T-cell (primary cell): ENCODE measurements at regions not wholly inside any gene's neighbourhood (a gene's known extent, or its start where the extent isn't known, plus 50 kb on each side); places are given as distances from the start of the nearest gene placed in this dataset.

ENCODE experiments used
- ATAC-seq, 4 experiments: fragments of 200-7000 bp in 3 of 4; fragments of 150-1000 bp in 1 of 4; cut with Tn5 transposase; replicated peaks in 1 of 4; 1 replicate in 3 of 4; 2 replicates in 1 of 4; pipeline ENCODE4 v1.10.0; 2021; ENCODE audit warnings: moderate library complexity in 3 of 4, mild to moderate bottlenecking in 2 of 4, moderate number of reproducible peaks in 1 of 4
- CTCF ChIA-PET, 2 donors: fragments of 300-600 bp; sonication (Branson Sonifier 250); formaldehyde crosslinking; loops; one replicate each; lab custom pipeline; 2022; ENCODE audit warnings: antibody characterized with exemption in 2 of 2; lab: Charles Lee
- POLR2A ChIA-PET, 2 donors: fragments of 300-600 bp; sonication (Branson Sonifier 250); formaldehyde crosslinking; loops; one replicate each; lab custom pipeline; 2022; ENCODE audit warnings: antibody characterized with exemption in 2 of 2; lab: Charles Lee
- DNase-seq, 35 experiments: peaks; one replicate each; pipeline versions ENCODE4 v3.0.0 to v3.0.0-alpha.2; 2013 to 2023
- H3K27ac ChIP-seq: one replicate; pipeline ENCODE4 v1.5.1; 2013; ENCODE audit warnings: low read length
- H3K27me3 ChIP-seq, 2 experiments: replicated peaks in 1 of 2; 1 replicate in 1 of 2; 2 replicates in 1 of 2; pipeline versions ENCODE4 v1.6.1 to v1.7.0; 2013; ENCODE audit warnings: low read length in 1 of 2, mixed read lengths in 1 of 2; ENCODE audit not compliant: control insufficient read depth in 2 of 2, insufficient read depth in 2 of 2; ENCODE audit errors: extremely low read depth in 1 of 2
- H3K36me3 ChIP-seq, 2 donors: 1 replicate in 1 of 2; 2 replicates in 1 of 2; pipeline versions ENCODE4 v1.6.1 to v1.7.0; 2013; ENCODE audit warnings: low read length in 1 of 2; ENCODE audit not compliant: control insufficient read depth in 2 of 2, insufficient read depth in 1 of 2; ENCODE audit errors: extremely low read depth in 1 of 2
- H3K4me1 ChIP-seq, 2 experiments: 1 replicate in 1 of 2; 2 replicates in 1 of 2; pipeline versions ENCODE4 v1.6.1 to v1.7.0; 2013; ENCODE audit warnings: low read length in 2 of 2, mixed read lengths in 1 of 2; ENCODE audit not compliant: insufficient read depth in 2 of 2, control insufficient read depth in 1 of 2; ENCODE audit errors: extremely low read depth in 1 of 2
- H3K4me3 ChIP-seq, 2 donors: 1 replicate in 1 of 2; 2 replicates in 1 of 2; pipeline versions ENCODE4 v1.5.1 to v1.7.0; 2013; ENCODE audit warnings: mild to moderate bottlenecking in 2 of 2, low read length in 1 of 2, moderate library complexity in 1 of 2; ENCODE audit not compliant: control insufficient read depth in 1 of 2; ENCODE audit errors: extremely low read depth in 1 of 2
- H3K9me3 ChIP-seq: 2 replicates; pipeline ENCODE4 v1.7.0; 2013
- H3K27ac Mint-ChIP-seq, 2 donors: one replicate each; pipeline ENCODE4 v1.8.0; 2020 to 2021; ENCODE audit warnings: mild to moderate bottlenecking in 2 of 2, mixed read lengths in 2 of 2
- H3K27me3 Mint-ChIP-seq, 2 donors: one replicate each; pipeline ENCODE4 v1.8.0; 2021 to 2022; ENCODE audit warnings: mixed read lengths in 2 of 2
- H3K36me3 Mint-ChIP-seq: one replicate; pipeline ENCODE4 v1.8.0; 2021; ENCODE audit warnings: mixed read lengths
- H3K4me1 Mint-ChIP-seq, 3 donors: one replicate each; pipeline ENCODE4 v1.8.0; 2020 to 2022; ENCODE audit warnings: mixed read lengths in 3 of 3, mild to moderate bottlenecking in 1 of 3
- H3K4me3 Mint-ChIP-seq, 3 donors: one replicate each; pipeline ENCODE4 v1.8.0; 2020 to 2022; ENCODE audit warnings: mild to moderate bottlenecking in 3 of 3, mixed read lengths in 3 of 3, moderate library complexity in 3 of 3
- H3K9me3 Mint-ChIP-seq, 3 donors: one replicate each; pipeline ENCODE4 v1.8.0; 2020 to 2022; ENCODE audit warnings: mixed read lengths in 3 of 3
- WGBS: methylation state at CpG from one replicate; pipeline ENCODE4 v1.1.5; 2013; ENCODE audit warnings: missing lambda C conversion rate; ENCODE audit not compliant: insufficient coverage; 5-methylcytosine and 5-hydroxymethylcytosine counted together

DNA sequence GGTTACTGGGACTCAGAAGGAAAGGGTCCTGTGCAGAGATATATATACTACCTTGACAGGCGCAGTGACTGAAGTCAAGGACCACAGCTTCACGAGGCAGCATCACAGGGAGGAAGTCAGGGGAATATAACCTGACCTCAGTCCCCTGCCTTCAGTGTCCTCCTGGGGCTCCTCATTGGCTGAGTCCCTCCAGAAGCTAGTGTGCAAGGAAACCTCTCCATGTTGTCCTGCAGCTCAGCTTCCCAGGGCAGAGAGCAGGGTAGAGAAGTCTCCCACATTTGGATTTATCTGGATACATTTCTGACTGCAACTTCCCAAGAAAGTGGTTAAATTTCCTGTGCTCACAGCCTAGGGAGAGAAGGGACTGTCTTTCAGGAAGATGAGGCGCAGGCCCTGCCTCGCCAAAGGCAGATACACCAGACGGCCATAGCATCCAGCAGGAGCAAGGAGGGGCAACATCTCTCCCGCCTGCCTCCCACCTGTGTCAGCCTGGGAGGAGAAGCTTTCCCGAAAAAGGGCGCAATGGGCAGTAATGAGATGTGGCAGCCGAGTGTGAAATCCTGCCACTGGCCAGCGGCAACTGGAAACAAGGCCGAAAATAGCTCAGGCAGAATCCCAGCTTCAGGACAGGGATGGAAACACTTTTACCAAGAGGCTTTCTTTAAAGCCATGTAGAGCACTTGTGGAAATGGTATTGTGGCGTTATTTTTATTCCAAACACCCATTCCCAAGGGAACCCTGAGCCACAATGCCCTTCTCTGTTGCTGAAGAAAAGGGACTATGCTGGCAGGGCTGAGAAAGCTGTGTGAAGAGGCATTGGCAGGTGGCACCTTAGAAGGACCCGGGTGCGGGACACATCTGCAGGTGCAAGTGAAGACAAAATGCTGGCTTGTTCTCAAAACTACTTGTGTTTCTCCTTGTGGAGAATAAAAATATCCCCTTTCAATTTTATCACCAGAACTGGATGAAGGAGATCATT lies 54.9 kb upstream of the HIF1A start:
- no peaks in the 10 kb centered on the region for H3K27me3 Mint-ChIP-seq
- 92% methylated on average over 10 of the region's 14 CpGs for WGBS
- H3K36me3 Mint-ChIP-seq = no peaks in the 10 kb centered on the region
- H3K9me3 ChIP-seq = no peaks in the 10 kb centered on the region
- no peak overlapping the region for H3K27ac ChIP-seq
- POLR2A ChIA-PET = no interaction called here
- DNase-seq (no peak), ATAC-seq (no peak)
- no peak overlapping the region for H3K4me3 ChIP-seq
- H3K4me3 Mint-ChIP-seq = no peak overlapping the region
- H3K36me3 ChIP-seq = no peaks in the 10 kb centered on the region
- H3K27me3 ChIP-seq = no peaks in the 10 kb centered on the region
- no peaks in the 10 kb centered on the region for H3K9me3 Mint-ChIP-seq
- CTCF ChIA-PET = no interaction called here
- peaks cover 11 to 20% (median 16%) of the 10 kb centered on the region in 3 donors for H3K4me1 Mint-ChIP-seq
- H3K4me1 ChIP-seq = peaks cover 0 to 2% of the 10 kb centered on the region in 2 experiments
- no peak overlapping the region for H3K27ac Mint-ChIP-seq

- H3K4me3 ChIP-seq = no peak overlapping the region
- no peaks in the 10 kb centered on the region for H3K9me3 ChIP-seq
- H3K4me3 Mint-ChIP-seq = no peak overlapping the region
- ATAC-seq = no peak
- no peak overlapping the region for H3K27ac ChIP-seq
- no peaks in the 10 kb centered on the region for H3K36me3 ChIP-seq
- H3K9me3 Mint-ChIP-seq = no peaks in the 10 kb centered on the region
- H3K27ac Mint-ChIP-seq = no peak overlapping the region
- no peaks in the 10 kb centered on the region for H3K27me3 ChIP-seq
- POLR2A ChIA-PET = no interaction called here
- CTCF ChIA-PET = no interaction called here
- no peak for DNase-seq
- no peaks in the 10 kb centered on the region for H3K27me3 Mint-ChIP-seq
- peaks cover 11 to 18% (median 12%) of the 10 kb centered on the region in 3 donors for H3K4me1 Mint-ChIP-seq
- H3K36me3 Mint-ChIP-seq = no peaks in the 10 kb centered on the region
- peaks cover 0 to 2% of the 10 kb centered on the region in 2 experiments for H3K4me1 ChIP-seq
- WGBS = 86% methylated on average over 3 of the region's 6 CpGs
These were observed 53.2 kb upstream of the HIF1A start for GRCh38 chr14:61641914-61642613.

GRCh38 chr14:61642614-61642982 lies 52.7 kb upstream of the HIF1A start:
- no peak for DNase-seq
- Mint-ChIP-seq H3K27ac (no peak overlapping the region), H3K27me3 (no peaks in the 10 kb centered on the region), H3K36me3 (no peaks in the 10 kb centered on the region), H3K4me1 (peaks cover 11 to 18% (median 12%) of the 10 kb centered on the region in 3 donors), H3K4me3 (no peak overlapping the region), H3K9me3 (no peaks in the 10 kb centered on the region)
- peaks cover 0 to 2% of the 10 kb centered on the region in 2 experiments for H3K4me1 ChIP-seq
- POLR2A ChIA-PET = no interaction called here
- 95% methylated on average over 4 of the region's 4 CpGs for WGBS
- no peaks in the 10 kb centered on the region for H3K27me3 ChIP-seq
- ATAC-seq = no peak
- CTCF ChIA-PET = no interaction called here
- H3K9me3 ChIP-seq = no peaks in the 10 kb centered on the region
- no peak overlapping the region for H3K4me3 ChIP-seq
- no peaks in the 10 kb centered on the region for H3K36me3 ChIP-seq
- H3K27ac ChIP-seq = no peak overlapping the region

GRCh38 chr14:61643555-61643954 lies 51.8 kb upstream of the HIF1A start:
- no peak overlapping the region for H3K4me3 Mint-ChIP-seq
- CTCF ChIA-PET = no interaction called here
- WGBS = 100% methylated on average over 1 of the region's 3 CpGs
- Histone ChIP-seq H3K36me3 (no peaks in the 10 kb centered on the region), H3K4me3 (no peak overlapping the region), H3K9me3 (no peaks in the 10 kb centered on the region), H3K4me1 (peaks cover 0 to 6% of the 10 kb centered on the region in 2 experiments), H3K27me3 (no peaks in the 10 kb centered on the region), H3K27ac (no peak overlapping the region)
- no peak overlapping the region for H3K27ac Mint-ChIP-seq
- no peaks in the 10 kb centered on the region for H3K36me3 Mint-ChIP-seq
- H3K4me1 Mint-ChIP-seq = peaks cover 16 to 25% (median 20%) of the 10 kb centered on the region in 3 donors
- no peaks in the 10 kb centered on the region for H3K27me3 Mint-ChIP-seq
- DNase-seq (no peak), ATAC-seq (no peak)
- no peaks in the 10 kb centered on the region for H3K9me3 Mint-ChIP-seq
- POLR2A ChIA-PET = no interaction called here

DNA sequence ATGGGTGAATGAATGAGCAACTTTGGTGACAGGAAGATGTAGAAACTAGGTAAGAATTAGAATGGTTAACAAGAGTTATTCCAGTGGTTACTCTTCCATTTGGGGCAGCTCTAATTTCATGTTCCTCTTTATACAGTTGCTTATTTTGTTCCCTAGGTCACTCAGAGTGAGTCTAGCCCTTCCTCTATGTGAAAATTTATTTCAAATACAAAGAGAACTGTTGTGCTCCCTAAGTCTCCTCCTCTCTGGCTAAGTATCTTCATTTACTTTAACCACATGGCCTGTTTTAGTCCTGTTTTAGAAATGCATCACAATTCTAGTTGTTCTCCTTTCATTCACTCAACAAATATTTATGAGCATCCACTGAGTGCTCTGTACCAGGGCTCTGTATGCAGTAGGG lies 51.1 kb upstream of the HIF1A start:
- Mint-ChIP-seq H3K36me3 (no peaks in the 10 kb centered on the region), H3K9me3 (no peaks in the 10 kb centered on the region), H3K27ac (no peak overlapping the region), H3K4me1 (peaks cover 21 to 31% (median 25%) of the 10 kb centered on the region in 3 donors), H3K4me3 (no peak overlapping the region), H3K27me3 (no peaks in the 10 kb centered on the region)
- DNase-seq (no peak), ATAC-seq (no peak)
- Histone ChIP-seq H3K9me3 (no peaks in the 10 kb centered on the region), H3K4me3 (no peak overlapping the region), H3K36me3 (no peaks in the 10 kb centered on the region), H3K27me3 (no peaks in the 10 kb centered on the region), H3K4me1 (peaks cover 0 to 12% of the 10 kb centered on the region in 2 experiments), H3K27ac (no peak overlapping the region)
- ChIA-PET CTCF (no interaction called here), POLR2A (no interaction called here)

- H3K36me3 ChIP-seq = no peaks in the 10 kb centered on the region
- no peak overlapping the region for H3K4me3 ChIP-seq
- peaks cover 3 to 17% of the 10 kb centered on the region in 2 experiments for H3K4me1 ChIP-seq
- no peaks in the 10 kb centered on the region for H3K27me3 Mint-ChIP-seq
- H3K9me3 ChIP-seq = no peaks in the 10 kb centered on the region
- DNase-seq = peak in 1 of 35 experiments; percentile 6
- H3K27ac ChIP-seq = no peak overlapping the region
- peaks cover 26 to 37% (median 32%) of the 10 kb centered on the region in 3 donors for H3K4me1 Mint-ChIP-seq
- no peak overlapping the region for H3K27ac Mint-ChIP-seq
- ChIA-PET POLR2A (no interaction called here), CTCF (no interaction called here)
- WGBS = 100% methylated on average over 1 of the region's 2 CpGs
- ATAC-seq = peak in 3 of 4 experiments; percentile 50 to 60 (median 56)
- no peaks in the 10 kb centered on the region for H3K27me3 ChIP-seq
- no peak overlapping the region for H3K4me3 Mint-ChIP-seq
- H3K36me3 Mint-ChIP-seq = no peaks in the 10 kb centered on the region
- H3K9me3 Mint-ChIP-seq = no peaks in the 10 kb centered on the region
These were observed 50.5 kb upstream of the HIF1A start for GRCh38 chr14:61644834-61645233.
